A549 (cell line): ENCODE measurements at regions not wholly inside any gene's neighbourhood (a gene's known extent, or its start where the extent isn't known, plus 50 kb on each side); places are given as distances from the start of the nearest gene placed in this dataset.

Experiments used
- ATAC-seq, 2 experiments: fragments of 200-7000 bp in 1 of 2; fragments of >200 bp in 1 of 2; cut with Nextera tagmentation in 1 of 2; cut with Tn5 transposase in 1 of 2; 3 replicates each; pipeline versions ENCODE4 v1.8.0 to v1.9.1; 2018 to 2020; ENCODE audit warnings: mild to moderate bottlenecking in 1 of 2, moderate library complexity in 1 of 2
- CTCF ChIA-PET: fragments of 300-600 bp; sonication (Branson Sonifier 250); formaldehyde crosslinking; extraction: SDS; loops from one replicate; lab custom pipeline; 2021; ENCODE audit warnings: antibody characterized with exemption, inconsistent platforms; lab: Yijun Ruan, JAX
- POLR2A ChIA-PET: fragments of 350-600 bp; formaldehyde crosslinking; extraction: SDS; loops from one replicate; lab custom pipeline; 2021; ENCODE audit warnings: antibody characterized with exemption, inconsistent platforms; lab: Yijun Ruan, JAX
- DNase-seq, 2 experiments: peaks; one replicate each; pipeline versions ENCODE4 v3.0.0 to v3.0.0-alpha.2; 2011 to 2016; ENCODE audit warnings: low read depth in 1 of 2, low spot score in 1 of 2
- FAIRE-seq: peaks from 2 replicates; lab custom pipeline; 2011; peaks lifted over from hg19 to GRCh38; lab: Jason Lieb, UNC
- H3K27ac ChIP-seq, 2 experiments: fragments of >200 bp; sonication (Bioruptor Twin); formaldehyde crosslinking; 3 replicates each; pipeline ENCODE4 v1.5.1; 2016 to 2017
- H3K4me1 ChIP-seq: fragments of >200 bp; sonication (Bioruptor Twin); formaldehyde crosslinking; 3 replicates; pipeline ENCODE4 v1.6.1; 2016
- H3K4me2 ChIP-seq: fragments of >200 bp; sonication (Bioruptor Twin); formaldehyde crosslinking; 3 replicates; pipeline ENCODE4 v1.6.1; 2016
- H3K4me3 ChIP-seq: fragments of >200 bp; sonication (Bioruptor Twin); formaldehyde crosslinking; 3 replicates; pipeline ENCODE4 v1.5.1; 2016
- H3K9me3 ChIP-seq: fragments of >200 bp; sonication (Bioruptor Twin); formaldehyde crosslinking; 3 replicates; pipeline ENCODE4 v1.6.1; 2016
- BCL3 ChIP-seq: fragments of >200 bp; sonication (Bioruptor Twin); formaldehyde crosslinking; IDR thresholded peaks from 3 replicates; pipeline ENCODE4 v1.6.1; 2016
- CHD2 ChIP-seq: fragments of 150-350 bp; IDR thresholded peaks from 2 replicates; pipeline ENCODE4 v1.6.1; 2014; ENCODE audit warnings: low read length; ENCODE audit not compliant: partially characterized antibody
- CHD4 ChIP-seq: fragments of 200-600 bp; sonication (generic); IDR thresholded peaks from 2 replicates; pipeline ENCODE4 v1.6.1; 2016; ENCODE audit warnings: antibody characterized with exemption, mild to moderate bottlenecking, borderline replicate concordance
- EHF ChIP-seq: fragments of 250-450 bp; sonication (Bioruptor Pico); IDR thresholded peaks from 2 replicates; pipeline ENCODE4 v1.5.0; 2020; ENCODE audit warnings: mild to moderate bottlenecking
- EHMT2 ChIP-seq: fragments of 200-600 bp; sonication (generic); IDR thresholded peaks from 2 replicates; pipeline ENCODE4 v1.6.1; 2016; ENCODE audit warnings: antibody characterized with exemption, low read depth, mild to moderate bottlenecking, moderate library complexity
- HOXB5 ChIP-seq: fragments of 250-450 bp; sonication (Bioruptor Pico); IDR thresholded peaks from 2 replicates; pipeline ENCODE4 v1.5.0; 2020; ENCODE audit warnings: mild to moderate bottlenecking, moderate library complexity
- JUNB ChIP-seq: fragments of >200 bp; sonication (Bioruptor Twin); formaldehyde crosslinking; IDR thresholded peaks from 2 replicates; pipeline ENCODE4 v1.6.1; 2016
- MAFK ChIP-seq: fragments of 450-650 bp; IDR thresholded peaks from 2 replicates; pipeline ENCODE4 v1.6.1; 2014; ENCODE audit not compliant: partially characterized antibody
- MAX ChIP-seq: IDR thresholded peaks from 2 replicates; pipeline ENCODE4 v1.6.1; 2012
- NR3C1 ChIP-seq: fragments of >200 bp; sonication (Bioruptor Twin); formaldehyde crosslinking; IDR thresholded peaks from 3 replicates; pipeline ENCODE4 v1.6.1; 2017
- RAD21 ChIP-seq, 2 experiments: fragments of >200 bp in 1 of 2; sonication (Bioruptor Twin) in 1 of 2; formaldehyde crosslinking in 1 of 2; IDR thresholded peaks in 1 of 2; conservative IDR thresholded peaks in 1 of 2; 2 replicates in 1 of 2; 3 replicates in 1 of 2; pipeline ENCODE4 v1.6.1; 2012 to 2018; ENCODE audit warnings: inconsistent platforms in 1 of 2
- RARB ChIP-seq: fragments of 250-450 bp; sonication (Bioruptor Pico); IDR thresholded peaks from 2 replicates; pipeline ENCODE4 v1.8.0; 2021; ENCODE audit warnings: mild to moderate bottlenecking, moderate library complexity
- RCOR1 ChIP-seq: fragments of 150-350 bp; IDR thresholded peaks from 2 replicates; pipeline ENCODE4 v1.6.1; 2014; ENCODE audit warnings: antibody characterized with exemption, low read length, low read depth
- RNF2 ChIP-seq: fragments of 200-600 bp; sonication (generic); IDR thresholded peaks from 2 replicates; pipeline ENCODE4 v1.6.1; 2016; ENCODE audit warnings: low read depth, mild to moderate bottlenecking, antibody characterized with exemption, moderate library complexity, borderline replicate concordance
- SREBF2 ChIP-seq: fragments of 450-650 bp; IDR thresholded peaks from 2 replicates; pipeline ENCODE4 v1.6.1; 2014; ENCODE audit warnings: mild to moderate bottlenecking, moderate library complexity
- ZFP36 ChIP-seq: fragments of 450-650 bp; IDR thresholded peaks from 2 replicates; pipeline ENCODE4 v1.6.1; 2014; ENCODE audit warnings: borderline replicate concordance; ENCODE audit not compliant: partially characterized antibody
- WGBS: methylation state at CpG from one replicate; pipeline ENCODE4 v1.1.6; 2017; ENCODE audit errors: missing lambda C conversion rate; 5-methylcytosine and 5-hydroxymethylcytosine counted together
- TF ChIP-seq, protein P1 (sequence below): IDR thresholded peaks from 2 replicates; pipeline ENCODE4 v1.6.1; 2012
- TF ChIP-seq, protein P2 (sequence below): IDR thresholded peaks from 2 replicates; pipeline ENCODE4 v1.6.1; 2012; ENCODE audit warnings: low read depth, borderline replicate concordance

DNA sequence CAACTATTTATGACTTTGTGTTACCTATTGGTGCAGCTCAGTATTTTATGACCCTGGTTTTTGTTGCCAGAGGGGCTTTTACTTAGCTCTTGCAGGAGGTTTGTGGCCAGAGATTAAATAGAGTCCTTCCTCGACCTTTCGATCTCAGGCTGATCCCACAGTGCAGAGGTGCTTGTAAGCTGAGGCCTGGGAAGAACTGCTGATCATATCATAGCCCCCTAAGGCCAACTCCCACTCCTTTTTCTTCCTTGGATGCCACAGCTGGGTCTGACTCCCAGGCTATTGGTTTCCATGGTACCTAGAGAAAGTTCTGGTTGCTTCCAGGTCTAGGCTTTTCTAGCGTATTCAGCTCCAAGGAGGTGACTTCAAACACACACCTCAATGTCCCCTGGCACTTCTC lies 324.9 kb downstream of the FOXO1 start:
- no peak overlapping the region for H3K4me2 ChIP-seq
- ChIA-PET POLR2A (no interaction called here), CTCF (interaction anchor here (0.5 kb wide), 1 partner anchor 978 kb away, joined by 3 read pairs; no protein-coding TSS in a partner anchor)
- 79% methylated on average over 3 of the region's 3 CpGs for WGBS
- ATAC-seq (no peak), DNase-seq (no peak), FAIRE-seq (no peak)
- H3K4me1 ChIP-seq, result peaks cover 6% of the 10 kb centered on the region; the same call in 2 of the 3 replicates
- no peak overlapping the region for H3K4me3 ChIP-seq
- no peaks in the 10 kb centered on the region for H3K9me3 ChIP-seq
- TF ChIP-seq NR3C1, result no peak
- TF ChIP-seq RCOR1, result no peak
- TF ChIP-seq MAX, result no peak
- TF ChIP-seq BCL3, result no peak
- TF ChIP-seq HOXB5 (CRISPR knock-in tag), result no peak
- TF ChIP-seq CHD4, result no peak
- no peak for TF ChIP-seq SREBF2
- TF ChIP-seq, protein P1, sequence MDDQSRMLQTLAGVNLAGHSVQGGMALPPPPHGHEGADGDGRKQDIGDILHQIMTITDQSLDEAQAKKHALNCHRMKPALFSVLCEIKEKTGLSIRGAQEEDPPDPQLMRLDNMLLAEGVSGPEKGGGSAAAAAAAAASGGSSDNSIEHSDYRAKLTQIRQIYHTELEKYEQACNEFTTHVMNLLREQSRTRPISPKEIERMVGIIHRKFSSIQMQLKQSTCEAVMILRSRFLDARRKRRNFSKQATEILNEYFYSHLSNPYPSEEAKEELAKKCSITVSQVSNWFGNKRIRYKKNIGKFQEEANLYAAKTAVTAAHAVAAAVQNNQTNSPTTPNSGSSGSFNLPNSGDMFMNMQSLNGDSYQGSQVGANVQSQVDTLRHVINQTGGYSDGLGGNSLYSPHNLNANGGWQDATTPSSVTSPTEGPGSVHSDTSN, result no peak
- TF ChIP-seq EHMT2, result no peak
- TF ChIP-seq RNF2, result no peak
- TF ChIP-seq JUNB, result no peak
- no peak for TF ChIP-seq RAD21 (conservative IDR thresholded peaks at IDR 0.05 in 1 of 2, IDR thresholded peaks at IDR 0.05 in 1 of 2)
- no peak overlapping the region for H3K27ac ChIP-seq

DNA sequence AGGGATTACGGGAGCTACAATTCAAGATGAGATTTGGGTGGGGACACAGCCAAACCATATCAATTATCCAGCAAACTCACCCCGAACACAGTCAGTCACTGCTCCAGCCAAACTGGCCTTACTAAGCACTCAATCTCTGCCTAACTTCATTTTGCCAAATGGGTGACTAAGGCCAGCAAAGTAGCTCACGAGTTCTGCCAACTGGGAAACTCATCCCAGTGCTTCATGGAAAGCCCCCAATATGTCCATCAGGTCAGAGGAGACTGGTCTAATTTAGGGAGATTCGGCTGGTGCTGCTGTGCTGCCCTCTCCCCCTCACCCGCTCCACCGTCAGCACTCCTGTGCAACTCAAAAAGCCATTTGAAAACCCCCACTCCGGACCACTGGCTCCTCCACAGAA lies 324.0 kb downstream of the FOXO1 start:
- no peaks in the 10 kb centered on the region for H3K9me3 ChIP-seq
- ATAC-seq (no peak), FAIRE-seq (no peak), DNase-seq (no peak)
- no peak overlapping the region for H3K27ac ChIP-seq
- POLR2A ChIA-PET, result no interaction called here
- H3K4me3 ChIP-seq, result no peak overlapping the region
- H3K4me1 ChIP-seq, result no peaks in the 10 kb centered on the region; the same call in 2 of the 3 replicates
- TF ChIP-seq RARB (CRISPR knock-in tag), result no peak
- CTCF ChIA-PET, result no interaction called here
- WGBS, result 82% methylated on average over 6 of the region's 7 CpGs
- H3K4me2 ChIP-seq, result no peak overlapping the region

GRCh38 chr13:40342901-40343300 lies 323.5 kb downstream of the FOXO1 start:
- Histone ChIP-seq H3K9me3 (no peaks in the 10 kb centered on the region), H3K4me2 (no peak overlapping the region), H3K27ac (no peak overlapping the region), H3K4me3 (no peak overlapping the region), H3K4me1 (no peaks in the 10 kb centered on the region; the same call in 2 of the 3 replicates)
- TF ChIP-seq EHF (CRISPR knock-in tag) (no peak), CHD2 (no peak), MAFK (no peak)
- TF ChIP-seq, protein P2, sequence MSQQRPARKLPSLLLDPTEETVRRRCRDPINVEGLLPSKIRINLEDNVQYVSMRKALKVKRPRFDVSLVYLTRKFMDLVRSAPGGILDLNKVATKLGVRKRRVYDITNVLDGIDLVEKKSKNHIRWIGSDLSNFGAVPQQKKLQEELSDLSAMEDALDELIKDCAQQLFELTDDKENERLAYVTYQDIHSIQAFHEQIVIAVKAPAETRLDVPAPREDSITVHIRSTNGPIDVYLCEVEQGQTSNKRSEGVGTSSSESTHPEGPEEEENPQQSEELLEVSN, result no peak
- POLR2A ChIA-PET, result no interaction called here
- ATAC-seq, result no peak
- 44% methylated on average over 3 of the region's 3 CpGs for WGBS
- CTCF ChIA-PET, result no interaction called here
- no peak for DNase-seq
- no peak for FAIRE-seq

DNA sequence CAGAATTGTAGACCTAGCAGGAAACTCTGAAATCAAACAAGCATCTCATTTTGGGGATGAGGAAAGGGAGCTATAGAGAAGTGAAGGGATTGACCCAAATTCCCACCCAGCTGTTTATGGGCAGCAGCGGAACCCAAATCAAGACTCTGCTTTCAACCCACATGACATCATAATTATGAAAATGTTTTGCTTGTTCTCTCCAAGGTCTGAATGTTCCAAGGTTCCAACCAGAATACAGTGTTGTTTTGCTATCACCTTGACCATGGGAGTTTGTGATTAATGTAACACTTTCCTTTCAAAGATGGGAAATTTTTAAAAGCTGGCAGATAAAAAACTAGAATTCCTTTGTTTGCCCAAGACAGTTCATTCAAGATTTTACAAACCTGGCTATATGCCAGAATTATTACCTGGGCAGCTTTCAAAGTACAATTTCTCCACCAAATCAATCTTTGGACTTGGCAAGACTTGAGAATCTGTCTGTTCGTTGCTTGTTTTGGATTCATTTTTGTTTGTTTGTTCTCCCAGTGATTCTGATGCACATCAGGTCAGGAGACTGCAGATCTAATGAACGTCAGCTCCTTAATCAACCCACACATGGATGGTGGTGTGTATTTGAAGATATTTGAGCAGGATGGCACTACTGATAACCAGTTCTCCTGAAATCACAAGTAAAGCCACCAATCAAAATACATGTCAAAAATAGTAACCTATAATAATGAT lies 322.7 kb downstream of the FOXO1 start:
- POLR2A ChIA-PET, result no interaction called here

More for the DNA sequence above, 322.7 kb downstream of the FOXO1 start:
- WGBS, result 71% methylated on average over 3 of the region's 3 CpGs
- ATAC-seq (no peak), FAIRE-seq (no peak), DNase-seq (no peak)
- no peak for TF ChIP-seq ZFP36
- Histone ChIP-seq H3K4me1 (no peaks in the 10 kb centered on the region; the same call in 2 of the 3 replicates), H3K4me3 (no peak overlapping the region), H3K4me2 (no peak overlapping the region), H3K9me3 (no peaks in the 10 kb centered on the region), H3K27ac (no peak overlapping the region)
- CTCF ChIA-PET, result no interaction called here
